ENCODE measurements at regions not wholly inside any gene's neighbourhood (a gene's known extent, or its start where the extent isn't known, plus 50 kb on each side); places are given as distances from the start of the nearest gene placed in this dataset.

DNA sequence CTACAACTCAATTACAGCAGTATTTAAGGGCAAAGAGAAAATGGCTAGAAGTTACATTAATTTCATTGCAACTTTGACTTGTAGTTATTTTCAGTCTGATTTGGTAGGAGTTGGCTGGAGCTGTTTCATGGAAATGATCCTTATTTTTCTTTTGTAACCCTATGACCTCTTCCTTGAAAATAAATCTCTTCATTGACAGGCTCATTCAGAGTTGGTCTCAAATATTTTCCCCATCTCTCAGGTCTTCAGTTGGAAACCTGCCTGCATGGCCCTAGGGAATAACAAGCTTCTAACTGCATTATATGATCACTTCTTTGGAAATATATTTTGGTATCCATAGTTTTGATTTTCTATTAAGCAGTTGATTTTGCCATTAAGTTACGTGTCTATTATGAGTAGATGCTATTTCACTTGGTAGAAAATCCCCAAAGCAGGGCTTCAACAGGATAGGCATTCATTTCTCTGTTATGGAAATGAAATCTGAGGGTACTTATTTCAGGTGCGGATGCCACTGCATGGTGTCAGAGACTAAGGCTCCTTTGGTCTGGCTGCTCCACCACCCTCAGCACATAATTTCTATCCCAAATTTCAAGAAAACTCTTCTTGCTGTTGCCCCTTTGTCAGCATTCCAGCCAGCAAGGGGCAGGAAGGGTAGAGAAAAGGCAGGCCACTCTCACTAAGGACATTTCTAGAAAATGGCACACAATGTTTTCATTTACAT lies 502.5 kb downstream of the SPRY1 start:
- no peak overlapping the region for H3K4me3 Mint-ChIP-seq (ENCODE audit: unreplicated experiment)
- DNase-seq (ENCODE audit: low read depth) = no peak
- no peaks in the 10 kb centered on the region for H3K4me1 ChIP-seq (ENCODE audit: insufficient read depth, low read length)
- FAIRE-seq = no peak
- no peaks in the 10 kb centered on the region for H3K27me3 ChIP-seq (ENCODE audit: insufficient read depth, low read length)
- H3K36me3 Mint-ChIP-seq (ENCODE audit: low read depth, unreplicated experiment) = peaks cover 2% of the 10 kb centered on the region
- H3K9ac ChIP-seq (ENCODE audit: low read length) = no peak overlapping the region
- TF ChIP-seq, protein P1, sequence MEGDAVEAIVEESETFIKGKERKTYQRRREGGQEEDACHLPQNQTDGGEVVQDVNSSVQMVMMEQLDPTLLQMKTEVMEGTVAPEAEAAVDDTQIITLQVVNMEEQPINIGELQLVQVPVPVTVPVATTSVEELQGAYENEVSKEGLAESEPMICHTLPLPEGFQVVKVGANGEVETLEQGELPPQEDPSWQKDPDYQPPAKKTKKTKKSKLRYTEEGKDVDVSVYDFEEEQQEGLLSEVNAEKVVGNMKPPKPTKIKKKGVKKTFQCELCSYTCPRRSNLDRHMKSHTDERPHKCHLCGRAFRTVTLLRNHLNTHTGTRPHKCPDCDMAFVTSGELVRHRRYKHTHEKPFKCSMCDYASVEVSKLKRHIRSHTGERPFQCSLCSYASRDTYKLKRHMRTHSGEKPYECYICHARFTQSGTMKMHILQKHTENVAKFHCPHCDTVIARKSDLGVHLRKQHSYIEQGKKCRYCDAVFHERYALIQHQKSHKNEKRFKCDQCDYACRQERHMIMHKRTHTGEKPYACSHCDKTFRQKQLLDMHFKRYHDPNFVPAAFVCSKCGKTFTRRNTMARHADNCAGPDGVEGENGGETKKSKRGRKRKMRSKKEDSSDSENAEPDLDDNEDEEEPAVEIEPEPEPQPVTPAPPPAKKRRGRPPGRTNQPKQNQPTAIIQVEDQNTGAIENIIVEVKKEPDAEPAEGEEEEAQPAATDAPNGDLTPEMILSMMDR (IDR thresholded peaks at IDR 0.05; ENCODE audit: insufficient read depth, low read depth, low read length) = no peak
- no peak for TF ChIP-seq EZH2 (IDR thresholded peaks at IDR 0.05; ENCODE audit: insufficient read depth, low read length)
- no peak overlapping the region for H2AFZ ChIP-seq (ENCODE audit: low read depth, low read length)
- H3K27ac Mint-ChIP-seq (ENCODE audit: unreplicated experiment) = no peak overlapping the region
- H3K79me2 ChIP-seq (ENCODE audit: insufficient read depth, low read length) = no peaks in the 10 kb centered on the region
- no peaks in the 10 kb centered on the region for H4K20me1 ChIP-seq (ENCODE audit: insufficient read depth, low read length)
- peaks cover 2% of the 10 kb centered on the region for H3K9me3 Mint-ChIP-seq (ENCODE audit: unreplicated experiment)
- H3K27me3 Mint-ChIP-seq (ENCODE audit: low read depth, unreplicated experiment) = no peaks in the 10 kb centered on the region
- H3K9me3 ChIP-seq (ENCODE audit: insufficient read depth, low read depth, low read length) = no peaks in the 10 kb centered on the region
- H3K4me2 ChIP-seq (ENCODE audit: low read length) = no peak overlapping the region
- no peaks in the 10 kb centered on the region for H3K4me1 Mint-ChIP-seq (ENCODE audit: low read depth, unreplicated experiment)
- H3K4me3 ChIP-seq (ENCODE audit: insufficient read depth, low read depth, low read length) = no peak overlapping the region
- H3K27ac ChIP-seq (ENCODE audit: low read depth, low read length) = no peak overlapping the region
- no peaks in the 10 kb centered on the region for H3K36me3 ChIP-seq (ENCODE audit: insufficient read depth, low read length)

DNA sequence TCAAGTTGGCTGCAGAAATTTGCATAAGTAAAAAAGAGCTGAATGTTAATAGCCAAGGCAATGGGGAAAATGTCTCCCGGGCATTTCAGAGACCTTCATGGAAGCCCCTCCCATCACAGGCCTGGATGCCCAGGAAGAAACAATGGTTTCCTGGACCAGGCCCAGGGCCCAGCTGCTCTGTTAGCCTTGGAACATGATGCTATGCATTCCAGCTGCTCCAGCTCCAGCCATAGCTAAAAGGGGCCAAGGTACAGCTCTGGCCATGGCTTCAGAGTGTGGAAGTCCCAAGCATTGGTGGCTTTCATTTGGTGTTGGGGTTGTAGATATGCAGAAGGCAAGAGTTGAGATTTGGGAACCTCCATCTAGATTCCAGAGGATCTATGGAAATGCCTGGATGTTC lies 508.3 kb downstream of the SPRY1 start:
- Histone ChIP-seq H3K9ac (ENCODE audit: low read length) (no peak overlapping the region), H3K79me2 (ENCODE audit: insufficient read depth, low read length) (no peaks in the 10 kb centered on the region), H3K27ac (ENCODE audit: low read depth, low read length) (no peak overlapping the region), H4K20me1 (ENCODE audit: insufficient read depth, low read length) (no peaks in the 10 kb centered on the region), H3K4me3 (ENCODE audit: insufficient read depth, low read depth, low read length) (no peak overlapping the region), H3K27me3 (ENCODE audit: insufficient read depth, low read length) (no peaks in the 10 kb centered on the region), H3K4me2 (ENCODE audit: low read length) (no peak overlapping the region), H3K36me3 (ENCODE audit: insufficient read depth, low read length) (no peaks in the 10 kb centered on the region), H2AFZ (ENCODE audit: low read depth, low read length) (no peak overlapping the region), H3K4me1 (ENCODE audit: insufficient read depth, low read length) (no peaks in the 10 kb centered on the region), H3K9me3 (ENCODE audit: insufficient read depth, low read depth, low read length) (no peaks in the 10 kb centered on the region)
- Mint-ChIP-seq H3K4me3 (ENCODE audit: unreplicated experiment) (no peak overlapping the region), H3K27ac (ENCODE audit: unreplicated experiment) (no peak overlapping the region), H3K36me3 (ENCODE audit: low read depth, unreplicated experiment) (peaks cover 2% of the 10 kb centered on the region), H3K4me1 (ENCODE audit: low read depth, unreplicated experiment) (no peaks in the 10 kb centered on the region), H3K9me3 (ENCODE audit: unreplicated experiment) (peaks cover 5% of the 10 kb centered on the region), H3K27me3 (ENCODE audit: low read depth, unreplicated experiment) (no peaks in the 10 kb centered on the region)
- DNase-seq (ENCODE audit: low read depth) (no peak), FAIRE-seq (no peak)
- TF ChIP-seq EZH2 (IDR thresholded peaks at IDR 0.05; ENCODE audit: insufficient read depth, low read length) = no peak
- TF ChIP-seq, protein P1 (IDR thresholded peaks at IDR 0.05; ENCODE audit: insufficient read depth, low read depth, low read length) = no peak

DNA sequence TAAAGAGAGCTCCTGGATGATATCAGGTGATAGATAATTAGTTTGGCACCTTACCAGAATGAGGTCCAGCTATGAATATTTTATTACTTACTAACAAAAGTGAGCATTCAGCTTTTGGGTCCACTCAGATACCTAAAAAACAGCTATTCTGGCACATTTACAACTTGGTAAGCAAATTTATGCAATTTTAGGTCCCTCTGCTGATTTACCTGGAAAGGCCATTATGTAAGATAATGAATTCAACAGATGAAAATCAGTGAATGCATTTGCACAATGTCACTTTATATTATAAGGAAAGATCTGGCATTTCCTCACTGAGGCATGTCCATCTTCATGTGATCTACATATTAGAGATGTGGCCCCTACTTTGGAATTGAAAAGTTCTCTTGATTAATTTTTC lies 517.0 kb downstream of the SPRY1 start:
- Mint-ChIP-seq H3K27ac (ENCODE audit: unreplicated experiment) (no peak overlapping the region), H3K36me3 (ENCODE audit: low read depth, unreplicated experiment) (no peaks in the 10 kb centered on the region), H3K27me3 (ENCODE audit: low read depth, unreplicated experiment) (no peaks in the 10 kb centered on the region), H3K4me3 (ENCODE audit: unreplicated experiment) (no peak overlapping the region), H3K9me3 (ENCODE audit: unreplicated experiment) (no peaks in the 10 kb centered on the region), H3K4me1 (ENCODE audit: low read depth, unreplicated experiment) (no peaks in the 10 kb centered on the region)
- Histone ChIP-seq H3K27me3 (ENCODE audit: insufficient read depth, low read length) (no peaks in the 10 kb centered on the region), H3K4me3 (ENCODE audit: insufficient read depth, low read depth, low read length) (no peak overlapping the region), H3K4me2 (ENCODE audit: low read length) (no peak overlapping the region), H3K79me2 (ENCODE audit: insufficient read depth, low read length) (no peaks in the 10 kb centered on the region), H3K27ac (ENCODE audit: low read depth, low read length) (no peak overlapping the region), H4K20me1 (ENCODE audit: insufficient read depth, low read length) (no peaks in the 10 kb centered on the region), H3K36me3 (ENCODE audit: insufficient read depth, low read length) (no peaks in the 10 kb centered on the region), H3K9me3 (ENCODE audit: insufficient read depth, low read depth, low read length) (no peaks in the 10 kb centered on the region), H2AFZ (ENCODE audit: low read depth, low read length) (no peak overlapping the region), H3K9ac (ENCODE audit: low read length) (no peak overlapping the region), H3K4me1 (ENCODE audit: insufficient read depth, low read length) (no peaks in the 10 kb centered on the region)
- DNase-seq (ENCODE audit: low read depth) = no peak
- no peak for FAIRE-seq
- TF ChIP-seq, protein P1 (IDR thresholded peaks at IDR 0.05; ENCODE audit: insufficient read depth, low read depth, low read length) = no peak
- no peak for TF ChIP-seq EZH2 (IDR thresholded peaks at IDR 0.05; ENCODE audit: insufficient read depth, low read length)
